B cell (primary cell): ENCODE measurements at regions not wholly inside any gene's neighbourhood (a gene's known extent, or its start where the extent isn't known, plus 50 kb on each side); places are given as distances from the start of the nearest gene placed in this dataset.

Experiments used
- EZH2 ChIP-seq: IDR thresholded peaks from 2 replicates; pipeline ENCODE4 v1.6.1; 2012; ENCODE audit warnings: borderline replicate concordance, low read depth, mild to moderate bottlenecking, moderate library complexity, low read length; ENCODE audit not compliant: insufficient read depth, poor library complexity, severe bottlenecking
- TF ChIP-seq, protein P1 (sequence below): fragments of 200-600 bp; IDR thresholded peaks from one replicate; pipeline ENCODE4 v1.8.0; 2022; ENCODE audit warnings: antibody characterized with exemption, mild to moderate bottlenecking

DNA sequence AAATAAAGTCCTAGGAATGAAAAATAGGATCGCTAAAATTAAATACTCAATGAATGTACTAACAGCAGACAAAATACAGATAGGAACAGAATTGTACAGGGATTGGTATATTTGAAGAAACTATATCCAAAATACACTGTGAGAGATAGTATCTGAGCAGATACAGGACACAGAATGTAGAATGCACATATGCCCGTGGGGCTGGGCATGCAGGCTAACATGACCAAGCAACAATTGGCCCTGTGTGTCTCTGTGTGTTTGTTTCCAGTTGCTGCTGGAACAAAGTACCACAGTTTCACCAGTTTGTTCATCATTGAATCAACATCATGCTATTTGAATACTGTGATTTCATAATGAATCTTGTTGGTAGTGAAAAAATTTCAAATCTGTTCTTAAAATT, 127.6 kb downstream of the PMAIP1 start:
- TF ChIP-seq, protein P1, sequence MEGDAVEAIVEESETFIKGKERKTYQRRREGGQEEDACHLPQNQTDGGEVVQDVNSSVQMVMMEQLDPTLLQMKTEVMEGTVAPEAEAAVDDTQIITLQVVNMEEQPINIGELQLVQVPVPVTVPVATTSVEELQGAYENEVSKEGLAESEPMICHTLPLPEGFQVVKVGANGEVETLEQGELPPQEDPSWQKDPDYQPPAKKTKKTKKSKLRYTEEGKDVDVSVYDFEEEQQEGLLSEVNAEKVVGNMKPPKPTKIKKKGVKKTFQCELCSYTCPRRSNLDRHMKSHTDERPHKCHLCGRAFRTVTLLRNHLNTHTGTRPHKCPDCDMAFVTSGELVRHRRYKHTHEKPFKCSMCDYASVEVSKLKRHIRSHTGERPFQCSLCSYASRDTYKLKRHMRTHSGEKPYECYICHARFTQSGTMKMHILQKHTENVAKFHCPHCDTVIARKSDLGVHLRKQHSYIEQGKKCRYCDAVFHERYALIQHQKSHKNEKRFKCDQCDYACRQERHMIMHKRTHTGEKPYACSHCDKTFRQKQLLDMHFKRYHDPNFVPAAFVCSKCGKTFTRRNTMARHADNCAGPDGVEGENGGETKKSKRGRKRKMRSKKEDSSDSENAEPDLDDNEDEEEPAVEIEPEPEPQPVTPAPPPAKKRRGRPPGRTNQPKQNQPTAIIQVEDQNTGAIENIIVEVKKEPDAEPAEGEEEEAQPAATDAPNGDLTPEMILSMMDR = no peak
- no peak for TF ChIP-seq EZH2
